HG02759 (cell line): ENCODE measurements at regions not wholly inside any gene's neighbourhood (a gene's known extent, or its start where the extent isn't known, plus 50 kb on each side); places are given as distances from the start of the nearest gene placed in this dataset.
"Not testable (repeated sequence)": the region's sequence is repeated elsewhere in the genome, so short reads cannot be mapped to it uniquely, and the experiment has no call there.

ENCODE experiments used
- ATAC-seq: cut with Tn5 transposase; IDR thresholded peaks from one replicate; pipeline ENCODE4 v1.9.1; 2021; ENCODE audit warnings: mild to moderate bottlenecking, moderate library complexity; ENCODE audit not compliant: unreplicated experiment

- not testable (repeated sequence) for ATAC-seq
These were observed 62.8 kb downstream of the RPS24 start for GRCh38 chr10:78096486-78096885.

- not testable (repeated sequence) for ATAC-seq
These were observed 68.9 kb downstream of the RPS24 start for GRCh38 chr10:78102593-78102992.

GRCh38 chr10:78109210-78109609, 75.5 kb downstream of the RPS24 start:
- no peak for ATAC-seq

- no peak for ATAC-seq
These were observed 81.6 kb downstream of the RPS24 start for GRCh38 chr10:78115135-78115853.

- ATAC-seq: no peak
These were observed 82.7 kb downstream of the RPS24 start for GRCh38 chr10:78116361-78116760.

- no peak for ATAC-seq
These were observed 84.9 kb downstream of the RPS24 start for GRCh38 chr10:78118591-78118990.

- ATAC-seq: no peak
These were observed 88.1 kb downstream of the RPS24 start for GRCh38 chr10:78121801-78122200.

- ATAC-seq: no peak
These were observed 90.5 kb downstream of the RPS24 start for GRCh38 chr10:78124167-78124566.

- ATAC-seq: no peak
These were observed 95.5 kb downstream of the RPS24 start for GRCh38 chr10:78129211-78129610.

- no peak for ATAC-seq
These were observed 97.5 kb downstream of the RPS24 start for GRCh38 chr10:78130966-78131710.

GRCh38 chr10:78134773-78135306, 101.2 kb downstream of the RPS24 start:
- ATAC-seq: no peak

GRCh38 chr10:78137147-78137546, 103.5 kb downstream of the RPS24 start:
- ATAC-seq: no peak

GRCh38 chr10:78139341-78139740, 105.7 kb downstream of the RPS24 start:
- ATAC-seq: no peak

GRCh38 chr10:78140066-78140630, 106.5 kb downstream of the RPS24 start:
- no peak for ATAC-seq

GRCh38 chr10:78143576-78143975, 109.9 kb downstream of the RPS24 start:
- no peak for ATAC-seq

GRCh38 chr10:78146200-78146599, 112.5 kb downstream of the RPS24 start:
- ATAC-seq: no peak

GRCh38 chr10:78147202-78147601, 113.5 kb downstream of the RPS24 start:
- ATAC-seq: no peak

GRCh38 chr10:78148216-78148960, 114.7 kb downstream of the RPS24 start:
- ATAC-seq: no peak

- no peak for ATAC-seq
These were observed 115.4 kb downstream of the RPS24 start for GRCh38 chr10:78148961-78149612.

GRCh38 chr10:78150756-78151155, 117.1 kb downstream of the RPS24 start:
- no peak for ATAC-seq

- no peak for ATAC-seq
These were observed 122.1 kb downstream of the RPS24 start for GRCh38 chr10:78155722-78156121.
